DOHH2 (cell line): ENCODE measurements at regions not wholly inside any gene's neighbourhood (a gene's known extent, or its start where the extent isn't known, plus 50 kb on each side); places are given as distances from the start of the nearest gene placed in this dataset.

ENCODE experiments used
- CTCF ChIP-seq: fragments of 200-600 bp; sonication (generic); IDR thresholded peaks from one replicate; pipeline ENCODE4 v1.5.1; 2014; ENCODE audit warnings: antibody characterized with exemption, mild to moderate bottlenecking, low read depth, low read length; ENCODE audit not compliant: poor library complexity, severe bottlenecking
- EZH2phosphoT487 ChIP-seq: fragments of 200-600 bp; sonication (generic); IDR thresholded peaks from 2 replicates; pipeline ENCODE4 v1.6.1; 2017; ENCODE audit warnings: borderline replicate concordance, mild to moderate bottlenecking, antibody characterized with exemption, low read length, moderate library complexity, mixed read lengths

DNA sequence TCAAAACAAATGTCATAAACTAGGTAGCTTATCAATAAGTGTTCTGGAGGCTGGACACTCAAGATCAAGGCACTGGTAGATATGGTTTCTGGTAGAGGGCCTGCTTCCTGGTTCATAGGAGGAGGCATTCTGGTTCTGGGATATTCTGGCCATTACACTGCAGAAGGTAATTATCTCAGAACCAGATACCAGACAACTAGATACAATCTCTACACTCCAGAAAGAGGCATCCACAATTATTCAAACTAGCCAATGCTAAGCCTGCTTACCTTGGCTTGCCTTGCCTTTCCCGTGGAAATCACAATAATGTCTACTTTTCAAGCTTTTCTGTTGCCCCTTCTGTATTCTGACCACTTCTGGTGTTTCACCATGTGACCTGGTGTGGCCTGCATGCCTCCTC, 785.2 kb upstream of the GYPC start:
- no peak for TF ChIP-seq CTCF
- TF ChIP-seq EZH2phosphoT487: no peak
